K562 (cell line): ENCODE measurements at regions not wholly inside any gene's neighbourhood (a gene's known extent, or its start where the extent isn't known, plus 50 kb on each side); places are given as distances from the start of the nearest gene placed in this dataset.

Experiments used
- ATAC-seq: fragments of 200-7000 bp; cut with Tn5 transposase; 3 replicates; pipeline ENCODE4 v1.9.1; 2020; ENCODE audit warnings: moderate library complexity
- BruUV-seq: library from RNA; stranded (reverse); fragments of 400-500 nt; replicated peaks from 2 replicates; lab custom pipeline; 2021; lab: Mats Ljungman, UMichigan
- CTCF ChIA-PET: fragments of 300-600 bp; formaldehyde crosslinking; extraction: SDS; loops from one replicate; lab custom pipeline; 2021; ENCODE audit warnings: low intra/inter-chr PET ratio; lab: Yijun Ruan, JAX
- POLR2A ChIA-PET: fragments of 300-600, 350-650 bp; sonication (Branson Sonifier 250); formaldehyde crosslinking; extraction: SDS; loops from one replicate; lab custom pipeline; 2021; ENCODE audit warnings: antibody characterized with exemption, inconsistent platforms; lab: Yijun Ruan, JAX
- DNase-seq, 4 experiments: peaks; one replicate each; pipeline versions ENCODE4 v3.0.0 to v3.0.0-alpha.2; 2011 to 2018; ENCODE audit warnings: low spot score in 3 of 4, mixed read lengths in 3 of 4; ENCODE audit errors: extremely low read depth in 1 of 4
- FAIRE-seq: peaks from 2 replicates; lab custom pipeline; 2011; peaks lifted over from hg19 to GRCh38; lab: Jason Lieb, UNC
- H2AFZ ChIP-seq: 2 replicates; pipeline ENCODE4 v1.6.0; 2011; ENCODE audit warnings: low read depth, low read length, control low read depth, inconsistent platforms
- H3K27ac ChIP-seq: fragments of 200-600 bp; 3 replicates; pipeline ENCODE4 v1.8.0; 2011; ENCODE audit warnings: low read depth, mild to moderate bottlenecking, control low read depth, inconsistent platforms, low read length, moderate library complexity, mixed read lengths; ENCODE audit errors: extremely low read depth
- H3K27me3 ChIP-seq, 2 experiments: fragments of 300-600 bp in 1 of 2; 2 replicates in 1 of 2; 3 replicates in 1 of 2; pipeline versions ENCODE4 v1.6.0 to v1.8.0; 2011; ENCODE audit warnings: inconsistent platforms in 2 of 2, low read length in 2 of 2, mild to moderate bottlenecking in 1 of 2, mixed read lengths in 1 of 2, moderate library complexity in 1 of 2; ENCODE audit not compliant: control insufficient read depth in 2 of 2, insufficient read depth in 2 of 2
- H3K36me3 ChIP-seq: fragments of 300-600 bp; 3 replicates; pipeline ENCODE4 v1.8.0; 2011; ENCODE audit warnings: mild to moderate bottlenecking, low read length, inconsistent platforms; ENCODE audit not compliant: control insufficient read depth, insufficient read depth
- H3K4me1 ChIP-seq, 2 experiments: fragments of 200-600 bp in 1 of 2; replicated peaks in 1 of 2; 2 replicates in 1 of 2; 3 replicates in 1 of 2; pipeline versions ENCODE4 v1.5.1 to v1.8.0; 2011; ENCODE audit warnings: inconsistent platforms in 2 of 2, low read length in 2 of 2, mild to moderate bottlenecking in 1 of 2, mixed read lengths in 1 of 2, moderate library complexity in 1 of 2; ENCODE audit not compliant: control insufficient read depth in 2 of 2, insufficient read depth in 2 of 2
- H3K4me2 ChIP-seq: 2 replicates; pipeline ENCODE4 v1.6.1; 2011; ENCODE audit warnings: low read length, control low read depth, inconsistent platforms, mixed read lengths; ENCODE audit not compliant: insufficient read depth
- H3K4me3 ChIP-seq: fragments of 200-600 bp; sonication (generic), shearing (Covaris generic); 2 replicates; pipeline ENCODE4 v1.5.1; 2016; ENCODE audit warnings: control low read depth, inconsistent platforms
- H3K79me2 ChIP-seq: fragments of 200-600 bp; 3 replicates; pipeline ENCODE4 v1.8.0; 2011; ENCODE audit warnings: low read length, inconsistent platforms; ENCODE audit not compliant: control insufficient read depth, insufficient read depth
- H3K9ac ChIP-seq, 2 experiments: 2 replicates each; pipeline versions ENCODE4 v1.6.0 to v1.6.1; 2011; ENCODE audit warnings: low read depth in 2 of 2, low read length in 2 of 2, control low read depth in 1 of 2, inconsistent platforms in 1 of 2, mild to moderate bottlenecking in 1 of 2, mixed read lengths in 1 of 2; ENCODE audit not compliant: insufficient read depth in 1 of 2
- H3K9me1 ChIP-seq: one replicate; pipeline ENCODE4 v1.6.0; 2011; ENCODE audit warnings: inconsistent platforms, mild to moderate bottlenecking, low read length, moderate library complexity; ENCODE audit not compliant: control insufficient read depth, insufficient read depth
- H3K9me3 ChIP-seq: replicated peaks from 2 replicates; pipeline ENCODE4 v1.5.1; 2011; ENCODE audit warnings: low read depth, low read length, inconsistent platforms; ENCODE audit not compliant: control insufficient read depth, insufficient read depth
- H4K20me1 ChIP-seq: replicated peaks from 2 replicates; pipeline ENCODE4 v1.6.1; 2011; ENCODE audit warnings: low read length, inconsistent platforms, mixed read lengths; ENCODE audit not compliant: control insufficient read depth, insufficient read depth
- CBX3 ChIP-seq, 2 experiments: IDR thresholded peaks; 1 replicate in 1 of 2; 2 replicates in 1 of 2; pipeline ENCODE4 v1.6.1; 2012; ENCODE audit warnings: inconsistent platforms in 2 of 2, low read length in 2 of 2, borderline replicate concordance in 1 of 2, control low read depth in 1 of 2
- MCM3 ChIP-seq: fragments of 450-650 bp; IDR thresholded peaks from 2 replicates; pipeline ENCODE4 v1.6.1; 2016
- PHF20 ChIP-seq: fragments of 450-650 bp; IDR thresholded peaks from 2 replicates; pipeline ENCODE4 v1.6.1; 2018; ENCODE audit not compliant: partially characterized antibody
- SMAD3 ChIP-seq: fragments of 450-650 bp; formaldehyde crosslinking; conservative IDR thresholded peaks from 2 replicates; pipeline ENCODE4 v1.4.0; 2020; ENCODE audit warnings: mild to moderate bottlenecking
- SNRNP70 ChIP-seq: fragments of 200-400 bp; formaldehyde crosslinking; optimal IDR thresholded peaks from 2 replicates; pipeline ENCODE3; 2017; ENCODE audit warnings: low read depth, low read length
- SRSF7 ChIP-seq: fragments of 200-400 bp; formaldehyde crosslinking; optimal IDR thresholded peaks from 2 replicates; pipeline ENCODE3; 2017; ENCODE audit warnings: mild to moderate bottlenecking, low read depth, low read length
- STAG1 ChIP-seq: sonication (generic); formaldehyde crosslinking; IDR thresholded peaks from 2 replicates; pipeline ENCODE4 v1.5.0; 2020; ENCODE audit warnings: missing genetic modification reagents, borderline replicate concordance
- ZFP1 ChIP-seq: fragments of 450-650 bp; formaldehyde crosslinking; IDR thresholded peaks from 2 replicates; pipeline ENCODE4 v1.4.0; 2020; ENCODE audit warnings: mild to moderate bottlenecking, mixed read lengths
- ZNF507 ChIP-seq: conservative IDR thresholded peaks from 2 replicates; pipeline ENCODE4 v1.6.1; 2017; ENCODE audit warnings: missing genetic modification characterization, missing compliant biosample characterization
- WGBS: fragments of 100-300 bp; shearing (Covaris generic); methylation state at CpG from one replicate; pipeline ENCODE4 v1.1.6; 2016; ENCODE audit warnings: low coverage, mixed read lengths; ENCODE audit not compliant: insufficient coverage; ENCODE audit errors: missing lambda C conversion rate; 5-methylcytosine and 5-hydroxymethylcytosine counted together
- in situ Hi-C: fragments of 300-500 bp; cut with MboI; formaldehyde crosslinking; loops from 4 replicates; pipeline ENCODE4 v1.15.0; 2018; ENCODE audit warnings: inconsistent platforms, mixed read lengths
- intact Hi-C: fragments of 100-400 bp; cut with micrococcal nuclease; formaldehyde crosslinking; loops from 2 replicates; pipeline ENCODE4 v1.14.2; 2022
- TF ChIP-seq, protein P1 (sequence below): fragments of 450-650 bp; formaldehyde crosslinking; IDR thresholded peaks from 2 replicates; pipeline ENCODE4 v1.4.0; 2022; ENCODE audit warnings: mild to moderate bottlenecking, moderate library complexity
- TF ChIP-seq, protein P2 (sequence below): IDR thresholded peaks from 2 replicates; pipeline ENCODE4 v1.6.1; 2016; ENCODE audit warnings: missing genetic modification characterization, missing compliant biosample characterization
- TF ChIP-seq, protein P3 (sequence below): IDR thresholded peaks from 2 replicates; pipeline ENCODE4 v1.6.1; 2014; ENCODE audit warnings: antibody characterized with exemption
- TF ChIP-seq, protein P4 (sequence below): fragments of 250-450 bp; sonication (Bioruptor Pico); IDR thresholded peaks from 2 replicates; pipeline ENCODE4 v1.4.0; 2020; ENCODE audit warnings: mild to moderate bottlenecking, moderate library complexity, borderline replicate concordance

DNA sequence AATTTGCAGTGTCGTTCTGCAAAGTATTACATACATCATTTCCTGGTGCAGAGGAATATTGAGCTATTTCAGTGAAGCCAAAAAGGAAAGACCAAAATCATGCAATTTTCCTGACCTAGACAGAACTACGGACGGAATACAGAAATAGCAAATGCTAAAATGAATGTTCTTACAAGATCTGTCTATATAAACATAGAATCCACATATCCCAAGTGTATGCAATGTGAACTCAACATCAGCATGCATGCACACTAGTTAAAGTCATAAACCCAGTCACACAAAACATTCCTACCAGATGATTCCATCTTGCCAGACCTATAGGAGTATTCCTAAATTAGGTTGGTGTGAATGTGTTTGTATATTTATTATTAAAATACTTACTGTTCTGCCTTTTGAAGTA, 383.7 kb upstream of the ZNF507 start:
- H3K4me3 ChIP-seq: no peak overlapping the region
- intact Hi-C loops (no loop called here), in situ Hi-C loops (no loop called here)
- H3K4me1 ChIP-seq: no peaks in the 10 kb centered on the region
- FAIRE-seq (no peak), ATAC-seq (no peak), DNase-seq (no peak)
- H3K79me2 ChIP-seq: no peaks in the 10 kb centered on the region
- no peaks in the 10 kb centered on the region for H3K9me3 ChIP-seq
- peaks cover 2% of the 10 kb centered on the region; the same call in 1 of the 2 replicates for H4K20me1 ChIP-seq
- no peaks in the 10 kb centered on the region for H3K9me1 ChIP-seq
- H3K9ac ChIP-seq: no peak overlapping the region
- H3K36me3 ChIP-seq: no peaks in the 10 kb centered on the region
- 0% methylated on average over 3 of the region's 3 CpGs for WGBS
- no peak overlapping the region for H3K27ac ChIP-seq
- no TSS peak for BruUV-seq
- H3K27me3 ChIP-seq: peaks cover 8 to 15% of the 10 kb centered on the region in 2 experiments; a peak in 3 of 5 replicates
- H2AFZ ChIP-seq: no peak overlapping the region
- POLR2A ChIA-PET: no interaction called here
- no peak overlapping the region for H3K4me2 ChIP-seq
- CTCF ChIA-PET: no interaction called here
- TF ChIP-seq, protein P1, sequence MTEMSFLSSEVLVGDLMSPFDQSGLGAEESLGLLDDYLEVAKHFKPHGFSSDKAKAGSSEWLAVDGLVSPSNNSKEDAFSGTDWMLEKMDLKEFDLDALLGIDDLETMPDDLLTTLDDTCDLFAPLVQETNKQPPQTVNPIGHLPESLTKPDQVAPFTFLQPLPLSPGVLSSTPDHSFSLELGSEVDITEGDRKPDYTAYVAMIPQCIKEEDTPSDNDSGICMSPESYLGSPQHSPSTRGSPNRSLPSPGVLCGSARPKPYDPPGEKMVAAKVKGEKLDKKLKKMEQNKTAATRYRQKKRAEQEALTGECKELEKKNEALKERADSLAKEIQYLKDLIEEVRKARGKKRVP (CRISPR knock-in tag): no peak
- TF ChIP-seq, protein P2, sequence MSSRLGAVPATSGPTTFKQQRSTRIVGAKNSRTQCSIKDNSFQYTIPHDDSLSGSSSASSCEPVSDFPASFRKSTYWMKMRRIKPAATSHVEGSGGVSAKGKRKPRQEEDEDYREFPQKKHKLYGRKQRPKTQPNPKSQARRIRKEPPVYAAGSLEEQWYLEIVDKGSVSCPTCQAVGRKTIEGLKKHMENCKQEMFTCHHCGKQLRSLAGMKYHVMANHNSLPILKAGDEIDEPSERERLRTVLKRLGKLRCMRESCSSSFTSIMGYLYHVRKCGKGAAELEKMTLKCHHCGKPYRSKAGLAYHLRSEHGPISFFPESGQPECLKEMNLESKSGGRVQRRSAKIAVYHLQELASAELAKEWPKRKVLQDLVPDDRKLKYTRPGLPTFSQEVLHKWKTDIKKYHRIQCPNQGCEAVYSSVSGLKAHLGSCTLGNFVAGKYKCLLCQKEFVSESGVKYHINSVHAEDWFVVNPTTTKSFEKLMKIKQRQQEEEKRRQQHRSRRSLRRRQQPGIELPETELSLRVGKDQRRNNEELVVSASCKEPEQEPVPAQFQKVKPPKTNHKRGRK: no peak
- TF ChIP-seq ZNF507 (tag) (no peak), SNRNP70 (no peak), PHF20 (no peak), STAG1 (CRISPR knock-in tag) (no peak), MCM3 (no peak), ZFP1 (CRISPR knock-in tag) (no peak), SMAD3 (CRISPR knock-in tag) (no peak), CBX3 (IDR thresholded peaks at IDR 0.05; ENCODE audit: borderline replicate concordance in 1 of 2, low read length in 2 of 2) (no peak), SRSF7 (no peak)
- TF ChIP-seq, protein P3, sequence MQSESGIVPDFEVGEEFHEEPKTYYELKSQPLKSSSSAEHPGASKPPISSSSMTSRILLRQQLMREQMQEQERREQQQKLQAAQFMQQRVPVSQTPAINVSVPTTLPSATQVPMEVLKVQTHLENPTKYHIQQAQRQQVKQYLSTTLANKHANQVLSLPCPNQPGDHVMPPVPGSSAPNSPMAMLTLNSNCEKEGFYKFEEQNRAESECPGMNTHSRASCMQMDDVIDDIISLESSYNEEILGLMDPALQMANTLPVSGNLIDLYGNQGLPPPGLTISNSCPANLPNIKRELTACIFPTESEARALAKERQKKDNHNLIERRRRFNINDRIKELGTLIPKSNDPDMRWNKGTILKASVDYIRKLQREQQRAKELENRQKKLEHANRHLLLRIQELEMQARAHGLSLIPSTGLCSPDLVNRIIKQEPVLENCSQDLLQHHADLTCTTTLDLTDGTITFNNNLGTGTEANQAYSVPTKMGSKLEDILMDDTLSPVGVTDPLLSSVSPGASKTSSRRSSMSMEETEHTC: no peak
- TF ChIP-seq, protein P4, sequence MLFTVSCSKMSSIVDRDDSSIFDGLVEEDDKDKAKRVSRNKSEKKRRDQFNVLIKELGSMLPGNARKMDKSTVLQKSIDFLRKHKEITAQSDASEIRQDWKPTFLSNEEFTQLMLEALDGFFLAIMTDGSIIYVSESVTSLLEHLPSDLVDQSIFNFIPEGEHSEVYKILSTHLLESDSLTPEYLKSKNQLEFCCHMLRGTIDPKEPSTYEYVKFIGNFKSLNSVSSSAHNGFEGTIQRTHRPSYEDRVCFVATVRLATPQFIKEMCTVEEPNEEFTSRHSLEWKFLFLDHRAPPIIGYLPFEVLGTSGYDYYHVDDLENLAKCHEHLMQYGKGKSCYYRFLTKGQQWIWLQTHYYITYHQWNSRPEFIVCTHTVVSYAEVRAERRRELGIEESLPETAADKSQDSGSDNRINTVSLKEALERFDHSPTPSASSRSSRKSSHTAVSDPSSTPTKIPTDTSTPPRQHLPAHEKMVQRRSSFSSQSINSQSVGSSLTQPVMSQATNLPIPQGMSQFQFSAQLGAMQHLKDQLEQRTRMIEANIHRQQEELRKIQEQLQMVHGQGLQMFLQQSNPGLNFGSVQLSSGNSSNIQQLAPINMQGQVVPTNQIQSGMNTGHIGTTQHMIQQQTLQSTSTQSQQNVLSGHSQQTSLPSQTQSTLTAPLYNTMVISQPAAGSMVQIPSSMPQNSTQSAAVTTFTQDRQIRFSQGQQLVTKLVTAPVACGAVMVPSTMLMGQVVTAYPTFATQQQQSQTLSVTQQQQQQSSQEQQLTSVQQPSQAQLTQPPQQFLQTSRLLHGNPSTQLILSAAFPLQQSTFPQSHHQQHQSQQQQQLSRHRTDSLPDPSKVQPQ: no peak
